PC-9 (cell line): ENCODE measurements at regions not wholly inside any gene's neighbourhood (a gene's known extent, or its start where the extent isn't known, plus 50 kb on each side); places are given as distances from the start of the nearest gene placed in this dataset.
"Not testable (repeated sequence)": the region's sequence is repeated elsewhere in the genome, so short reads cannot be mapped to it uniquely, and the experiment has no call there.

Experiments used
- BruUV-seq: library from RNA; stranded (reverse); fragments of 400-500 nt; replicated peaks from 2 replicates; lab custom pipeline; 2021; lab: Mats Ljungman, UMichigan
- CTCF ChIA-PET: fragments of 300-600 bp; sonication (Branson Sonifier 250); formaldehyde crosslinking; loops from one replicate; lab custom pipeline; 2022; ENCODE audit warnings: antibody characterized with exemption; lab: Charles Lee
- POLR2A ChIA-PET: fragments of 300-600 bp; sonication (Branson Sonifier 250); formaldehyde crosslinking; loops from one replicate; lab custom pipeline; 2022; ENCODE audit warnings: antibody characterized with exemption; ENCODE audit not compliant: unreplicated experiment; lab: Charles Lee
- DNase-seq, 2 experiments: peaks; one replicate each; pipeline versions ENCODE4 v3.0.0 to v3.0.0-alpha.2; 2015 to 2022; ENCODE audit warnings: mixed read lengths in 1 of 2
- H2AFZ ChIP-seq: fragments of 200-600 bp; sonication (generic); 2 replicates; pipeline ENCODE4 v1.8.1; 2017; ENCODE audit warnings: antibody characterized with exemption
- H3F3A ChIP-seq: fragments of 200-600 bp; sonication (generic); 2 replicates; pipeline ENCODE4 v1.8.1; 2017; ENCODE audit warnings: antibody characterized with exemption, mild to moderate bottlenecking, low read depth; ENCODE audit not compliant: insufficient read depth
- H3K27ac ChIP-seq: fragments of 200-600 bp; sonication (generic); 2 replicates; pipeline ENCODE4 v1.6.1; 2016; ENCODE audit warnings: mixed run types
- H3K27me3 ChIP-seq: fragments of 200-600 bp; sonication (generic); 2 replicates; pipeline ENCODE4 v1.6.1; 2016; ENCODE audit warnings: low read depth, mixed run types; ENCODE audit not compliant: insufficient read depth
- H3K36me3 ChIP-seq: fragments of 200-600 bp; sonication (generic); 2 replicates; pipeline ENCODE4 v1.6.1; 2016; ENCODE audit warnings: low read depth, mixed run types
- H3K4me1 ChIP-seq: fragments of 200-600 bp; sonication (generic); replicated peaks from 2 replicates; pipeline ENCODE4 v1.6.1; 2016; ENCODE audit warnings: mixed run types; ENCODE audit not compliant: insufficient read depth
- H3K4me2 ChIP-seq: fragments of 200-600 bp; sonication (generic); 2 replicates; pipeline ENCODE4 v1.6.1; 2017; ENCODE audit warnings: mixed run types
- H3K4me3 ChIP-seq: fragments of 200-600 bp; sonication (generic); 2 replicates; pipeline ENCODE4 v1.6.1; 2016; ENCODE audit warnings: mixed run types
- H3K79me2 ChIP-seq: fragments of 200-600 bp; sonication (generic); 2 replicates; pipeline ENCODE4 v1.6.1; 2017; ENCODE audit warnings: low read depth, mixed run types
- H3K9me2 ChIP-seq: fragments of 200-600 bp; sonication (generic); 2 replicates; pipeline ENCODE4 v1.8.1; 2017; ENCODE audit warnings: mild to moderate bottlenecking; ENCODE audit not compliant: insufficient read depth
- H3K9me3 ChIP-seq: fragments of 200-600 bp; sonication (generic); 2 replicates; pipeline ENCODE4 v1.8.1; 2016; ENCODE audit warnings: low read depth; ENCODE audit not compliant: insufficient read depth
- H4K20me1 ChIP-seq: fragments of 200-600 bp; sonication (generic); 2 replicates; pipeline ENCODE4 v1.8.1; 2017; ENCODE audit not compliant: insufficient read depth
- CTCF ChIP-seq: fragments of 200-600 bp; sonication (generic); conservative IDR thresholded peaks from 2 replicates; pipeline ENCODE4 v1.6.1; 2017; ENCODE audit warnings: mixed run types, antibody characterized with exemption, mild to moderate bottlenecking, moderate library complexity
- EZH2 ChIP-seq: fragments of 200-600 bp; sonication (generic); IDR thresholded peaks from 2 replicates; pipeline ENCODE4 v1.8.0; 2017; ENCODE audit warnings: antibody characterized with exemption, low read depth
- intact Hi-C: fragments of 100-400 bp; cut with micrococcal nuclease; formaldehyde crosslinking; loops from one replicate; pipeline ENCODE4 v1.10.0; 2022; ENCODE audit not compliant: unreplicated experiment

DNA sequence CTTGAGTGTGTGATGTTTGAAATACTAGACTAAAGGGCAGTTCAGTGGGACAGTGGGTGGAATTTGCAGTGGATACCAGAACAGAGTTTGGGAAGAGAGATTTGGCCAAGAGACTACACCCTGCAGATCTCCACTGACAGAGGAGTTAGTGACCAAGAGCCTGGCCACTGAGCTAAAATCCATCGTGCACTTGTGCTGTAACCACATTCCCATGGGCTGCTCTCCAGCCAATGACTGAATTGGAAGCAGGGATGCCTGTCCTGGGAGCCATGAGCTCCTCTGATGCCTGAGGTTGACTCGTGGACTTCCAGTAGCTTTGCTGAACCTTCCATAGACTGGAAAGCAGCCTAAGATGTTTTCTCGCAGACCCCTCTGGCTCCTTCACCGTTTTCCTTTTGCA is 296.1 kb downstream of the TRIML1 start:
- BruUV-seq: no TSS peak
- ChIA-PET CTCF (no interaction called here), POLR2A (no interaction called here)
- Histone ChIP-seq H4K20me1 (no peaks in the 10 kb centered on the region), H3F3A (no peaks in the 10 kb centered on the region), H3K9me3 (no peaks in the 10 kb centered on the region), H3K4me1 (peaks cover 7% of the 10 kb centered on the region), H3K36me3 (no peaks in the 10 kb centered on the region), H2AFZ (no peak overlapping the region), H3K79me2 (no peaks in the 10 kb centered on the region), H3K27me3 (no peaks in the 10 kb centered on the region), H3K4me2 (no peak overlapping the region), H3K4me3 (no peak overlapping the region), H3K9me2 (no peaks in the 10 kb centered on the region), H3K27ac (no peak overlapping the region)
- TF ChIP-seq CTCF (no peak), EZH2 (no peak)
- intact Hi-C loops: no loop called here
- DNase-seq: no peak

DNA sequence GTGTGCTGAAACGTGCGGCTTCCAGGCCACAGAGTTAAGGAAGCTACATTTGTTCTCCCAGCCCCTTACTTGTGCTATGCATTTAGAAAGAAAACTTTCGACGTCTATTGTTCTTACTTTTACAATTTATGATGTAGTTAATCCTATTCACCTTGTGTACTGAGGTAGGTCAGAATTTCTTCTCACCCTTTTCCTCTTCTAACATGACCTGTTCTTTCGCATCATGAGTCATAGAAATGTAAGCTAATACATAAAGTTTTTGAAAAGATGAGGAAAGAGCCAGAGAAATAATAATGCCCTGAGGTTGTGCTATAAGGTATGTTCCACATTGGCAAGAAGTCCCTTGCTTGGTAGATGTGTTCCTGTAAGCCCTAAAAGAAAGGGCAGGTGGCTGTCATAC is 298.3 kb downstream of the TRIML1 start:
- H3K4me3 ChIP-seq: no peak overlapping the region
- no peak for TF ChIP-seq EZH2
- no peak for TF ChIP-seq CTCF
- H4K20me1 ChIP-seq: no peaks in the 10 kb centered on the region
- no peaks in the 10 kb centered on the region for H3K79me2 ChIP-seq
- no peaks in the 10 kb centered on the region for H3K36me3 ChIP-seq
- peak in 1 of 2 experiments; percentile 37 for DNase-seq
- H3F3A ChIP-seq: no peaks in the 10 kb centered on the region
- H3K4me1 ChIP-seq: peaks cover 1% of the 10 kb centered on the region; the same call in 1 of the 2 replicates
- no TSS peak for BruUV-seq
- ChIA-PET POLR2A (no interaction called here), CTCF (no interaction called here)
- H3K27me3 ChIP-seq: no peaks in the 10 kb centered on the region
- no peaks in the 10 kb centered on the region for H3K9me2 ChIP-seq
- no peak overlapping the region for H3K27ac ChIP-seq
- H3K9me3 ChIP-seq: no peaks in the 10 kb centered on the region
- intact Hi-C loops: no loop called here
- no peak overlapping the region for H2AFZ ChIP-seq
- no peak overlapping the region for H3K4me2 ChIP-seq

DNA sequence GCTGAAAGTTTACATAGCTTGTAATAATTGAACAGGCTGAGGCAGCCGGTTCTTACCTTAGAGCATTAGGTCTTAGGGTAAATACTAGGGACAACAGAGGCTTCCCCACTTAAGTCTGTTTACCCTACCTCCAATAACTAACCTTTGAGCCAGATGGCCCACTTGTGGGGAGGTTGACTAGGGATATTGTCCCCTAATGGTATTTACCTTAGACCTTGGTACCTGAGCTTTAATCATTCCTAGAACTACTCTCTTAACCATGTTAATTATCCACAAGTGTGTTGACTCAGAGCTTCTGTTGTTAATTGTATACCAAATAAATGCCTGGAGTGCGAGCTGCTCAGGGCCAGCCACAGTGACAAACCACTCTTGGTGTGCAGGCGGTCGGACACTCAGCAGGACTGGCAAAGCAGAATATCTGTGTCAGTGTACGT is 299.2 kb downstream of the TRIML1 start:
- H3K36me3 ChIP-seq, H3K79me2 ChIP-seq, H4K20me1 ChIP-seq, H2AFZ ChIP-seq, H3K27me3 ChIP-seq, POLR2A ChIA-PET, H3K4me1 ChIP-seq, DNase-seq, H3K4me2 ChIP-seq, H3K9me3 ChIP-seq, intact Hi-C loops, H3K27ac ChIP-seq, H3K4me3 ChIP-seq, CTCF ChIA-PET, BruUV-seq, H3F3A ChIP-seq, H3K9me2 ChIP-seq: not testable (repeated sequence)

DNA sequence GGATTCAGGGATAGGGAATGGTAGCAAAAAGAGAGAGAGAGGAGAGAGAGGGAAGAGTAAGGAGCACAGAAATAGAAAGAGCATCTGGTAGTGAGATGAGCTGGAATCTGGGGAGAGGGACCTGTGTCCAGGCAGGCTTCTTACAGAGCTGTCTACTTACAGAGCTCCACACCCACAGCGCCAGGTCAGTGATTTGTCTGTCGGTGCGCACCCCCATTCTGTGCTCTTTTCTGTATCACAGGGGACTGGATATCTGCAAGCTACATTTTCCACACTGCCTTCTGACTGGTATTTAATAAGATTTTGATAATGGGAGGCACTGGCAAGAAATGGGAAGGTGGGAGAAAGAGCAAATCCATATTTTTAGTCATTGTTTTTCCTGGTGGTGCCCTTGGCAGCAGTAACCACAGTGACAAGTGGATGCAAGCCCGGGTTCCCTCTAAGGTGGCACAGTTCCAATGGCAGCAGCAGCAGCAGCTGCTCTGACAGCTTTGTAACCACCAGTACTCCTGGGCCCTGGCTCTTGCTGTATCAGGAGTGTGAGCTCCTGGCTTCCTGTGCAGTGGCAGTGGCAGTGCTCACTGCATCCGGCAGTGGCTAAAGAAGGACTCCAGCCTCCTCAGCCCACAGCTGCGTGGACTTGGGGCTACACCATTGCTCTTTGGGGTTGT is 300.5 kb downstream of the TRIML1 start:
- Histone ChIP-seq H3F3A (no peaks in the 10 kb centered on the region), H3K9me3 (no peaks in the 10 kb centered on the region), H3K9me2 (no peaks in the 10 kb centered on the region), H3K4me2 (no peak overlapping the region), H3K4me3 (no peak overlapping the region), H3K79me2 (no peaks in the 10 kb centered on the region), H2AFZ (no peak overlapping the region), H3K27me3 (no peaks in the 10 kb centered on the region), H3K36me3 (no peaks in the 10 kb centered on the region), H3K4me1 (peaks cover 5% of the 10 kb centered on the region), H4K20me1 (no peaks in the 10 kb centered on the region), H3K27ac (no peak overlapping the region)
- CTCF ChIA-PET: no interaction called here
- no TSS peak for BruUV-seq
- intact Hi-C loops: no loop called here
- peak in 1 of 2 experiments; percentile 43 for DNase-seq
- POLR2A ChIA-PET: no interaction called here
- no peak for TF ChIP-seq EZH2
- no peak for TF ChIP-seq CTCF
